Trophoblast cell (in vitro differentiated cells and primary cell): ENCODE measurements at regions not wholly inside any gene's neighbourhood (a gene's known extent, or its start where the extent isn't known, plus 50 kb on each side); places are given as distances from the start of the nearest gene placed in this dataset.

ENCODE experiments used
- DNase-seq, 2 donors: peaks; one replicate each; pipeline ENCODE4 v3.0.0-alpha.2; 2016
- H2AFZ ChIP-seq: 2 replicates; pipeline ENCODE4 v1.6.1; 2013; ENCODE audit warnings: low read length, moderate library complexity, mild to moderate bottlenecking; ENCODE audit not compliant: insufficient read depth, poor library complexity
- H2AK5ac ChIP-seq: 2 replicates; pipeline ENCODE4 v1.6.1; 2013; ENCODE audit warnings: mild to moderate bottlenecking, low read length
- H2BK120ac ChIP-seq: 2 replicates; pipeline ENCODE4 v1.6.1; 2013; ENCODE audit warnings: low read length, mild to moderate bottlenecking, moderate library complexity; ENCODE audit not compliant: insufficient read depth, poor library complexity
- H2BK12ac ChIP-seq: 2 replicates; pipeline ENCODE4 v1.6.1; 2013; ENCODE audit warnings: mild to moderate bottlenecking, low read length, moderate library complexity
- H2BK5ac ChIP-seq: 2 replicates; pipeline ENCODE4 v1.6.1; 2013; ENCODE audit warnings: low read length, low read depth, moderate library complexity, mild to moderate bottlenecking; ENCODE audit not compliant: poor library complexity
- H3K14ac ChIP-seq: 2 replicates; pipeline ENCODE4 v1.6.1; 2013; ENCODE audit warnings: mild to moderate bottlenecking, low read length
- H3K18ac ChIP-seq: 2 replicates; pipeline ENCODE4 v1.6.1; 2013; ENCODE audit warnings: mild to moderate bottlenecking, low read length
- H3K23ac ChIP-seq: 2 replicates; pipeline ENCODE4 v1.6.1; 2013; ENCODE audit warnings: low read length
- H3K27ac ChIP-seq: 2 replicates; pipeline ENCODE4 v1.5.1; 2013; ENCODE audit warnings: low read depth, mild to moderate bottlenecking, inconsistent platforms, low read length, moderate library complexity
- H3K27me3 ChIP-seq: 2 replicates; pipeline ENCODE4 v1.6.1; 2013; ENCODE audit warnings: inconsistent platforms, mild to moderate bottlenecking, low read length, moderate library complexity; ENCODE audit not compliant: insufficient read depth
- H3K36me3 ChIP-seq, 2 experiments: 1 replicate in 1 of 2; 2 replicates in 1 of 2; pipeline ENCODE4 v1.6.1; 2013; ENCODE audit warnings: low read length in 2 of 2, mild to moderate bottlenecking in 2 of 2, moderate library complexity in 1 of 2; ENCODE audit not compliant: insufficient read depth in 2 of 2, control insufficient read depth in 1 of 2
- H3K4ac ChIP-seq: 2 replicates; pipeline ENCODE4 v1.6.1; 2013; ENCODE audit warnings: low read depth, mild to moderate bottlenecking, low read length, moderate library complexity
- H3K4me1 ChIP-seq, 2 experiments: 1 replicate in 1 of 2; 2 replicates in 1 of 2; pipeline ENCODE4 v1.6.1; 2013; ENCODE audit warnings: low read length in 2 of 2, mild to moderate bottlenecking in 2 of 2, moderate library complexity in 1 of 2; ENCODE audit not compliant: insufficient read depth in 2 of 2, control insufficient read depth in 1 of 2
- H3K4me2 ChIP-seq: 2 replicates; pipeline ENCODE4 v1.6.1; 2013; ENCODE audit warnings: inconsistent platforms, mild to moderate bottlenecking, low read length, moderate library complexity
- H3K4me3 ChIP-seq: 2 replicates; pipeline ENCODE4 v1.5.1; 2013; ENCODE audit warnings: mild to moderate bottlenecking, low read depth, low read length, inconsistent platforms
- H3K79me1 ChIP-seq: one replicate; pipeline ENCODE4 v1.6.1; 2013; ENCODE audit warnings: low read length
- H3K79me2 ChIP-seq: 2 replicates; pipeline ENCODE4 v1.6.1; 2013; ENCODE audit warnings: low read length, mild to moderate bottlenecking; ENCODE audit not compliant: control insufficient read depth, insufficient read depth, poor library complexity
- H3K9ac ChIP-seq: 2 replicates; pipeline ENCODE4 v1.6.1; 2013; ENCODE audit warnings: mild to moderate bottlenecking, low read length
- H3K9me3 ChIP-seq: 2 replicates; pipeline ENCODE4 v1.6.1; 2013; ENCODE audit warnings: low read depth, mild to moderate bottlenecking, control low read depth, inconsistent platforms, low read length; ENCODE audit not compliant: insufficient read depth
- H4K12ac ChIP-seq: 2 replicates; pipeline ENCODE4 v1.6.1; 2013; ENCODE audit warnings: low read depth, mild to moderate bottlenecking, low read length, moderate library complexity
- H4K8ac ChIP-seq: 2 replicates; pipeline ENCODE4 v1.6.1; 2013; ENCODE audit warnings: low read depth, mild to moderate bottlenecking, low read length, moderate library complexity
- H4K91ac ChIP-seq: one replicate; pipeline ENCODE4 v1.6.1; 2013; ENCODE audit warnings: low read depth, mild to moderate bottlenecking, low read length, moderate library complexity
- WGBS: extraction: QIAGEN DNeasy Blood & Tissue Kit; methylation state at CpG from one replicate; pipeline ENCODE4 v1.1.7; 2013; ENCODE audit warnings: missing lambda C conversion rate; ENCODE audit not compliant: insufficient read length, insufficient coverage; ENCODE audit errors: extremely low coverage; 5-methylcytosine and 5-hydroxymethylcytosine counted together

GRCh38 chr12:81956468-81956860 is 197.3 kb upstream of the PPFIA2 start:
- Histone ChIP-seq H4K8ac (no peak overlapping the region), H4K91ac (no peak overlapping the region), H3K4me3 (no peak overlapping the region), H4K12ac (no peak overlapping the region), H3K27ac (no peak overlapping the region), H2BK12ac (no peak overlapping the region), H3K4me2 (no peak overlapping the region), H3K36me3 (no peaks in the 10 kb centered on the region), H3K79me1 (no peaks in the 10 kb centered on the region), H2BK120ac (no peak overlapping the region), H2BK5ac (no peak overlapping the region), H3K14ac (no peak overlapping the region), H3K27me3 (no peaks in the 10 kb centered on the region), H3K9ac (no peak overlapping the region), H3K9me3 (no peaks in the 10 kb centered on the region), H3K4ac (no peak overlapping the region), H2AFZ (no peak overlapping the region), H3K4me1 (no peaks in the 10 kb centered on the region), H2AK5ac (no peak overlapping the region), H3K18ac (no peak overlapping the region), H3K23ac (no peak overlapping the region), H3K79me2 (no peaks in the 10 kb centered on the region)
- DNase-seq = no peak
- no CpG with 5 or more reads among the region's 1 CpG for WGBS

GRCh38 chr12:81953541-81953940 is 194.4 kb upstream of the PPFIA2 start:
- H3K79me2 ChIP-seq = no peaks in the 10 kb centered on the region
- no peaks in the 10 kb centered on the region for H3K36me3 ChIP-seq
- H2BK120ac ChIP-seq = no peak overlapping the region
- H4K91ac ChIP-seq = no peak overlapping the region
- H3K9ac ChIP-seq = no peak overlapping the region
- no peak overlapping the region for H2BK12ac ChIP-seq
- H3K4ac ChIP-seq = no peak overlapping the region
- no peaks in the 10 kb centered on the region for H3K4me1 ChIP-seq
- no peaks in the 10 kb centered on the region for H3K79me1 ChIP-seq
- H3K18ac ChIP-seq = no peak overlapping the region
- no peak overlapping the region for H4K8ac ChIP-seq
- H3K27ac ChIP-seq = no peak overlapping the region
- no peak overlapping the region for H2AFZ ChIP-seq
- H2AK5ac ChIP-seq = no peak overlapping the region
- no peak overlapping the region for H3K4me3 ChIP-seq
- peak in 1 of 2 donors; percentile 3 for DNase-seq
- no peak overlapping the region for H2BK5ac ChIP-seq
- no peaks in the 10 kb centered on the region for H3K9me3 ChIP-seq
- H3K14ac ChIP-seq = no peak overlapping the region
- no peaks in the 10 kb centered on the region for H3K27me3 ChIP-seq
- no peak overlapping the region for H3K23ac ChIP-seq
- WGBS = no CpG with 5 or more reads among the region's 2 CpGs
- no peak overlapping the region for H3K4me2 ChIP-seq
- H4K12ac ChIP-seq = no peak overlapping the region

GRCh38 chr12:81950871-81951270 is 191.7 kb upstream of the PPFIA2 start:
- Histone ChIP-seq H2BK12ac (no peak overlapping the region), H3K27me3 (no peaks in the 10 kb centered on the region), H2BK5ac (no peak overlapping the region), H3K9ac (no peak overlapping the region), H3K4me2 (no peak overlapping the region), H3K4me3 (no peak overlapping the region), H3K23ac (no peak overlapping the region), H3K4me1 (no peaks in the 10 kb centered on the region), H2AK5ac (no peak overlapping the region), H3K4ac (no peak overlapping the region), H2BK120ac (no peak overlapping the region), H4K12ac (no peak overlapping the region), H3K14ac (no peak overlapping the region), H3K9me3 (no peaks in the 10 kb centered on the region), H3K79me2 (no peaks in the 10 kb centered on the region), H4K8ac (no peak overlapping the region), H3K18ac (no peak overlapping the region), H2AFZ (no peak overlapping the region), H4K91ac (no peak overlapping the region), H3K79me1 (no peaks in the 10 kb centered on the region), H3K27ac (no peak overlapping the region), H3K36me3 (no peaks in the 10 kb centered on the region)
- WGBS = no CpG with 5 or more reads among the region's 3 CpGs
- DNase-seq = no peak

- WGBS = no CpG with 5 or more reads among the region's 2 CpGs
- Histone ChIP-seq H4K91ac (no peak overlapping the region), H3K18ac (no peak overlapping the region), H3K4ac (no peak overlapping the region), H3K36me3 (no peaks in the 10 kb centered on the region), H3K9ac (no peak overlapping the region), H3K4me3 (no peak overlapping the region), H3K79me1 (no peaks in the 10 kb centered on the region), H4K8ac (no peak overlapping the region), H2BK120ac (no peak overlapping the region), H2BK5ac (no peak overlapping the region), H3K4me1 (no peaks in the 10 kb centered on the region), H3K27ac (no peak overlapping the region), H4K12ac (no peak overlapping the region), H2BK12ac (no peak overlapping the region), H3K9me3 (no peaks in the 10 kb centered on the region), H3K79me2 (no peaks in the 10 kb centered on the region), H2AK5ac (no peak overlapping the region), H2AFZ (no peak overlapping the region), H3K4me2 (no peak overlapping the region), H3K27me3 (no peaks in the 10 kb centered on the region), H3K14ac (no peak overlapping the region), H3K23ac (no peak overlapping the region)
- no peak for DNase-seq
These were observed 190.7 kb upstream of the PPFIA2 start for GRCh38 chr12:81949841-81950308.
